HG03108 (cell line): ENCODE measurements at regions not wholly inside any gene's neighbourhood (a gene's known extent, or its start where the extent isn't known, plus 50 kb on each side); places are given as distances from the start of the nearest gene placed in this dataset.
"Not testable (repeated sequence)": the region's sequence is repeated elsewhere in the genome, so short reads cannot be mapped to it uniquely, and the experiment has no call there.

ENCODE experiments used
- ATAC-seq: cut with Tn5 transposase; IDR thresholded peaks from one replicate; pipeline ENCODE4 v1.9.1; 2021; ENCODE audit warnings: moderate library complexity; ENCODE audit not compliant: unreplicated experiment

GRCh38 chr1:229002451-229002960, 267.2 kb downstream of the RHOU start:
- ATAC-seq = no peak

DNA sequence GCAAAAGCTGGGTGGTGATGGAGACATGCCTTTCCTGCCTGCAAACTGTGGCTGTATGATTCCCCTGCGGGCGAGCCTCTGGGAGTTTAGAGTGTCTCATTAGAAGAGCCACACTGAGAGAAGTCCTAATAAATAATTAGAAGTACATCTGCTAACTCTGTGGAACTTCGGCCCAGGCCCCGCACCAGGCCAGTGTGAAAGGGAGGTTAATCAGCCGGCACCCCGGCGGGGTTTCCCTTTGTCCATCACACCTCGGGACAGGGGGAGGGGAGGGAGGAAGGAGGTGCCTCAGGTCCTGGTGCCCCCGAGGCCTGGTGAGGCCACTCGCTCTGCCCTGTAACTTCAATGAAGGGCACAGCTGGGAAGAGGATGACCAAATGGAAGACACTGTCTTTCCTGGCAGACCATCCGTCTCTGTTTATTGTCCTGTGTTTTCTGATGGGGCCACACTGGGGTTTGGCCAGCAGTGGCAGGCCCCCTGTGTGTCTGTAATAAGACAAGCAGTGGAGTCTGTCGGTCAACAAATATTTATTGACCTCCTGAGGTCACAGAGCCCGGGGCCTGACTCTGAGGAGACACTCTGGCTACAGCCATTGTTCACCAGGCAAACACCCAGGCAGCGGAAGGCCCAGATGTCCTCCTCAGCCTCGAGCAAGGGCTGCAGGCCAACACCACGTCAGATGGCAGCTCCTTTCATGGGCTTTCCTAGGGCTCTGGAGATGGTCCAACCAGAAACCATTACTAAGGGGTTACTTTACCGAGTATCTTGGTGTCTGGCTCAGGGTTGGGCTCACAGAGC, 267.5 kb upstream of the RAB4A start:
- no peak for ATAC-seq

DNA sequence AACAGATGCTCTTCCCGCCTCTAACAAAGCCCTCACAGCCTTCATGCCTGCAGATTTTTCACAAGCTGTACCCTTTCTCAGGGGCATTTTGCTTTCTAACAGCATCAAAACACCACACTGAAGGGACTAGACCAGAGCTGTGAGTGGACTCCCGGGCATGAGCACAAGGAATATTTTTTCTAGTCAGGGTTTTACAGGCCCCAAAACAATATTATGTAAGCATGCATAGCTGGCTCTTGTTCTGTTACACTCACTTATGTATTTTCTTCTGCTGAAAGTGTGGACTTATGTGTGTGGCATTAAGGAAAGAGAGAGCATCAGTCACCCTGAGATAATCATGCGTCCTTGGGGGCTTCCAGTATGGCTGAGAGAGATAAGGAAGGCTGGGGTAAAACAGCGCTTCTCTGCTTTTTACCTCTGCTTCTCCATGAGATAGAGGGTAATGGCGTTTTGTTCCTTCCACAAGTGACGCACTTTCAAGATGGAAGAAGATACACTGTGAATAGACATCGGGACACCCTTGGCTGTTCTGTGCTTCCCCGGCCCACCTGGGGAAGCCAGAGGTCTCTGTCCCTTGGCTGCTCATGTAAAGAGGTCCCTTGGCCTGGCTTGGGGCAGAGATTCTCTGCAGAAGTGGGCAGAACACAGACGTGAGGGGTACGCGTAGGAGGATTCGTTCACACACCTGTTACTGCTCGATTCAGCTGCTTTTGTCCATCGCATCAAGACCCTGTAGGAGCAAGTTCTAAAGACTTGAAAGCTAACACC, 266.7 kb upstream of the RAB4A start:
- ATAC-seq = no peak

DNA sequence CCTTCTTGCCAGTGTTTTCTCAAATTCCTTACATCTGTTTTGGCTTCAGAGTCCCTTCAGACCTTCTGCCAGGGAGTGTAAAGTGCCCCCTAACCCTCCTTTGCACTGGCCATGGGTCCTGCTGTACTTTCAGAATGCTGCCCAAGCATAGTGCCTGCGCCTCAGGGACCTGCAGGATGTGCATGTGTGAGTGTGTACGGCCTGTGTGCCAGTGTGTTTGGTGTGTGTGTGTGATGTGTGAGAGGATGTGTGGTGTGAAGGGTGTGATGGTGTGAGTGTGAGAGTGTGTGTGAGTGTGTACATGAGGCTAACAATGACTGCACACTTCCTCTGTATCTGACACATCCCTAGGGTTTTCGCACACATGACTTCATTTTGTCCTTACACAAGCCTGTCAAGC, 265.8 kb upstream of the RAB4A start:
- no peak for ATAC-seq

DNA sequence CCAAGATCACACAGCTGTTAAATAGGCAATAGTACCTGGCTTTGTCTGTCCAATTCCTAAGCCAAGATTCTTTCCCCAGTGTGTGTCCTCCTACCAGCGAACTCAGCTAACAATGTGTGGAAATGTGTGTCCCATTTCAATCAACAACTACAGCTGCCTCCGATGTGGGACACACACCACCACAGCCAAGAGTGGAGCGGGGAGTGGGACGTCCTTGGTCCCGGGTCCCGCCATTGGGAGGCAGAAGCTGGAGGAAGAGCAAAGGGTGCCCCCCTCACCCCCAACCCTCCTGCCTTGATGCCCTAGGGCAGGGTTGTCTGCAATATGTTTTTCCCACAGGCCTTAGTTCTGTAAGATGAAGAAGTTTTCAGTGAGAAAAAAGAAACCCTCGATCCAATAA, 265.4 kb upstream of the RAB4A start:
- no peak for ATAC-seq

GRCh38 chr1:229006121-229006870, 264.6 kb upstream of the RAB4A start:
- no peak for ATAC-seq

DNA sequence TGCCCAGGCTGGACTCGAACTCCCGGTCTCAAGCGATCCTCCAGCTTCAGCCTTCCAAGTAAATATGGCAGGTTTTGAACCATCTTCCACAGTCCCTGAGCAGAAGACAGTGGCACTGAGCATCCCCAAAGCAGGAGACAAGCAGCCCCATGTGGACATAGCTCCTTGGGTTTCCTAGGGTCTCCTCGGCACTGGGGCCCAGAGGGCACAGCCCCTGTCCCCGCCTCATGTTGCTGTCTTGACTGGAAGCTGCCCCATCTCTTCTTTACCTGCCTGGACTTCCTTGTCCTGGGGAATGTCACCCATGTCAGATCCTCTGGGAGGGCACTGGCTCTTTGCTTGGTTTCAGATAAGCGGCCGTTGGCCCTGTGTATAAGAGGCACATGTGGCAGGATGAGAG, 263.7 kb upstream of the RAB4A start:
- ATAC-seq = no peak

DNA sequence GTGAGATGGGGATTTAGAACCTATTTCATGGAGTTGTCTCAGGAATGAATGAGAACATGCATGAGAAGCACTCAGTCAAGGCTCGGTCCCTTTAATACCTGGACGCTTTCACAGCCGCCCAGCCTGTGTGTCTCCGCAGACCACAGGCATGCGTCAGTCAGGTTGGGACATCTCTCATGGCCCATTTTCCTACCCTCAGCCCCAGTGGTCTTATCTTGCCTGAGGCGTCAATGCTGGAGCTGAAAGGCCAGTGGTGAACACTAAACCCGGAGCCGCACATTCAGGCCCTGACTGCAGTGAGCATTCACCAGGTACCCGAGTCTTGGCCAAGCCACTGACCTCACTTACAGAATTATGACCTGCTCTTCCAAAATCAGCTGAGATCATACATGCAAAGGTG, 263.2 kb upstream of the RAB4A start:
- no peak for ATAC-seq

DNA sequence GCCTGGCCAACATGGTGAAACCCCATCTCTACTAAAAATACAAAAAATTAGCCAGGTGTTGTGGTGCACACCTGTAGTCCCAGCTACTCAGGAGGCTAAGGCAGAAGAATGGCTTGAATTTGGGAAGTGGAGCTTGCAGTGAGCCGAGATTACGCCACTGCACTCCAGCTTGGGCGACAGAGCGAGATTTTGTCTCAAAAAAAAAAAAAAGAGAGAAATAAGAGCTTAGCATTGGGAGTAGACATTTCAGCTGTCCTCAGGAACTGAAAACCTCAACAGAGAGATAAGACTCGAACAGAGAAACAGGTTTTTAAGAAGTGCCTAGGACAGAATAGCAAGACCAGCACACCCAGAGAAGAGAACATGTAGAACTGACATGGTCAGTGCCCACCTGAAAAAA, 262.6 kb upstream of the RAB4A start:
- ATAC-seq = not testable (repeated sequence)

GRCh38 chr1:229011022-229011421, 259.9 kb upstream of the RAB4A start:
- ATAC-seq = no peak

GRCh38 chr1:229012823-229013222, 258.1 kb upstream of the RAB4A start:
- no peak for ATAC-seq

DNA sequence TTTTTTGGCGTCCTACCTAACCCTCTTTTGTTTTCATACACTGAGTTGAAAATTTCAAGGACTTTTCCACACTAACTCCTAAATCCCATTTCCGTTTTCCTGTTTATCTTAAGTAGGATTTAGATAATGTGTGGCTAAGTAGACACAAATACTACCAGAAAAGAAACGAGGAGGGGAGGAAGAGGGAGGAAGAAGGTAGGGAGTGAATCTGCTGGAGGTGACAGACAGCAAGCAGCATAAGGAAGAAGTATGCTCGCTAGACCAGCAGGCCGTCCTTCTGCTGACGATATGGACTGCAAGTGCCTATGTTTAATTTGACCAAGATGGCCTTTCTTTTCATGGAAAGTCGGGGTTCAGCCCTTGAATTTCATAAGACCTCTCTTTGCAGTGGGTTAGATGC, 256.9 kb upstream of the RAB4A start:
- no peak for ATAC-seq

DNA sequence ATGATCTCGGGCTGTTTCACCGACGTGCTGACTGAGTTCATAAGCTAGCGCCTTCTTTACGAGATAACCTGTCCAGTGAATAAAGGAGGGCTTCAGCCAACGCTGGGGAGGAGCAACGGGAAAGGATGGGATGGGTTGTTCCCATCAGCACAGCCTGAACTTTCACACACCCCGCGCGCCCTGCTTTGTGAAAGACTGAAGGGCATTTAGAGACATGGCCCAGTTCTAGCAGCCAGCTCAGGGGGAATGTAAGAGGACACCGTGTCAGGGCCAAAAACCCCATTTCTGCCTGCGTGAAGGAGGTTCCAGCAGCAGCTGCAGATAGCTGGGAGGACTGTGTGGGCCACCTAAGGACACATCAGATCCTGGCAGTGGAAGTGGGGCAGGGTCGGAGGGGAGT, 255.1 kb upstream of the RAB4A start:
- ATAC-seq = no peak

DNA sequence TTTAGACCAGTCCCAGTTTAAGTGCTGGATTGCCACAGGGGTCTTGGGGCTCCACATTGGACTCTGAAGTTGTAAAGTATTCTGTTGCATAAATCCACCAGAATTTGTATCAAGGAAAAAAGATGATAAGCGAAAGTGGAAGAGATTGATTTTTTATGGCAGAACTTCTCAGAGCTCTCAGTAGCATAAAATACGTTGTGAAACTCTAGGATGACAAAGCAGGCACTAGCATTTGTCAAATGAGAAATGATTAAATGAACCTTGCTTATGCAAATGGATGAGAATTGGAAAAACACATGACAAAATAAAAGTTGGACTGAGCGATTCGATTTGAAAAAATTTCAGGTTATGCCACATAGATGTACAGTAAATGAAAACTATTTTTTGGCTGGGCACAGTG, 253.8 kb upstream of the RAB4A start:
- ATAC-seq = no peak

DNA sequence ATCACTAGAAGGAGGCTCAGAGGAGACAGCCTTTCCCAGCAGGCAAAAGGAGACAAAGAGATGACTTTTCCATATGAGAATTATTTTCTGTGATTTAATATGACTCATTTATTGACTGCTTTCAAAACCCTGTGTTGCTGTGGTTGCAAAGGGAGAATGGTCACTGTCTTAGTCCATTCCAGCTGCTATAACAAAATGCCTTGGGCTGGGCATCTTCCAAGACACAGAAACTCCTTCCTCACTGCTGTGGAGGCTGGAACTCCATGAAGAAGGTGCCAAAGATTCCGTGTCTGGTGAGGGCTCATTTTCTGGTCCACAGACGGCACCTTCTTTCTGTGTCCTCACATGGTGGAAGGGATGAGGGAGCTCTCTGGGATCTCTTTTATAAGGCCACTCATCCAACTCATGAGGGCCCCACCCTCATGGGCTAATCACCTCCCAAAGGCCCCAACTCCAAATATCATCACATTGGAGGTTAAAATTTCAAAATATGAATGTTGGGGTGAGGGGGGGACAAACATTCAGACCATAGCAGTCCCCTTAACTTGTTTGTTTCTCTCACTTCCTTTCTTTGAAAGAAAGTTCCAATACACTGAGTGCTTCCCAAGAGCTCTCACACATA, 252.1 kb upstream of the RAB4A start:
- ATAC-seq = no peak

DNA sequence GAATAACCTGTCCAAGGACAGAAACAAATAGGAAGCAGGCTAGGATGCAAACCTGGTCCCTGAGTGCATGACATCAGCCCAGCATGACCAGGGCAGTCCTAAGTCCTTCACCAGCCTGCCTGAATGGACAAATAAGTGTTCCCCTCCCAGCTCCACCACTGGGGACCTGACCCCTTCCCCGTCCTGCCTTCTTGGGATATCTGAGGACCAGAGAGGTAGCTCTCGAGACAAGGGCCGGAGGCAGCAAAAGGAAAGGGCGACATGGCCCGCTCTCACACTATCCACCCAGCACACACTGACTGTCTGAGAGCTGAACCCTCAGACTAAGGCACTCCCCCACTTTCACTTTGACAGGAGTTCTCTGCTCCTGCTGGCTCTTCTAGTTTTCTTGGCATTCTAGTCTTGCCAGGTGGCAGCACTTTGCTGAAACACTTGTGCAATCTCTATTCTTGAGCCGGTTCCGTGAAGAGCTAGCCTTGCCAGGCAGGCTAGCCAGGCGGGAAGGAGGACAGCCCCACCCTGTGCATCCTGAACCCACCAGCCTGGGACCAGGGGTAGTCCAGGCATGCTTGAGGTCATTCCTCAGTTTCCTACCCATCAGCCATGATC, 251.1 kb upstream of the RAB4A start:
- no peak for ATAC-seq

GRCh38 chr1:229021034-229021433, 249.9 kb upstream of the RAB4A start:
- not testable (repeated sequence) for ATAC-seq

GRCh38 chr1:229022595-229023333, 248.1 kb upstream of the RAB4A start:
- no peak for ATAC-seq

GRCh38 chr1:229023651-229024300, 247.1 kb upstream of the RAB4A start:
- no peak for ATAC-seq
